ENCODE measurements at regions not wholly inside any gene's neighbourhood (a gene's known extent, or its start where the extent isn't known, plus 50 kb on each side); places are given as distances from the start of the nearest gene placed in this dataset.

DNA sequence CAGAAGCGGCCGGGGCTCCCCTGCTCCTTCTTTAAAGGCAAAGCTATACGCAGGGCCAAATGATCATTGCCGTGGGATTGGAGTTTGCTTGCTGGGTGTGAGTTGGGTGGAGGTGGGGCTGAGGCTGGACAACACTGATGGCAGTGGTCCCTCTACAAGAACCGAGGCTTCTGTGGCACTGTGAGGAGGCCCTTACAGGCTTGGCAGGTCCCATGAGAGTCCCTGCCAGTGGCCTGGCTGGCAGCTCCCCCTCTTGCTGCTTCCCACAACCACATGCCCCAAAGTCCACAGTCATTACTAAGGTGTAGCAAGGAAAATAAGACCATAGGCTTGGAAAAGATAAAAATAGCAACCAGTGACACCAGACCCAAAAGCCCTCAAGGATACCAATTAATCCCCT lies 98.4 kb downstream of the ANKRD10 start:
- Histone ChIP-seq H2AK9ac (replicated peaks; ENCODE audit: low read depth, low read length, poor library complexity) (no peak overlapping the region), H2BK20ac (ENCODE audit: low read depth, low read length) (no peak overlapping the region), H3K36me3 (ENCODE audit: control insufficient read depth, insufficient read depth, low read length) (no peaks in the 10 kb centered on the region), H2BK15ac (ENCODE audit: low read depth, low read length) (no peak overlapping the region), H3K56ac (ENCODE audit: extremely low read depth, insufficient read depth, low read length) (no peak overlapping the region), H2BK120ac (ENCODE audit: low read depth, low read length) (no peak overlapping the region), H3K9ac (ENCODE audit: low read depth, low read length) (no peak overlapping the region), H4K5ac (ENCODE audit: low read depth, low read length) (no peak overlapping the region), H3K14ac (replicated peaks; ENCODE audit: low read depth, low read length) (no peak overlapping the region), H3K18ac (ENCODE audit: low read depth, low read length) (no peak overlapping the region), H3K27ac (ENCODE audit: insufficient read depth, low read length) (no peak overlapping the region), H3K27me3 (ENCODE audit: control insufficient read depth, insufficient read depth, low read length) (peaks cover 11% of the 10 kb centered on the region), H3K4me1 (ENCODE audit: control insufficient read depth, insufficient read depth, low read length) (peaks cover 2% of the 10 kb centered on the region; the same call in 1 of the 2 replicates), H4K8ac (ENCODE audit: low read depth in 2 of 2, low read length in 2 of 2) (no peak overlapping the region), H3K4me2 (ENCODE audit: low read depth, low read length) (no peak overlapping the region), H3K4ac (ENCODE audit: low read depth, low read length) (no peak overlapping the region), H3K79me1 (ENCODE audit: low read depth in 1 of 2, low read length in 2 of 2) (no peaks in the 10 kb centered on the region), H3K9me1 (ENCODE audit: insufficient read depth, low read length) (no peaks in the 10 kb centered on the region; the same call in 1 of the 2 replicates), H4K91ac (ENCODE audit: insufficient read depth, low read depth, low read length) (no peak overlapping the region), H3K9me3 (ENCODE audit: control insufficient read depth, insufficient read depth, low read length) (no peaks in the 10 kb centered on the region), H3K4me3 (ENCODE audit: insufficient read depth, low read depth, low read length) (no peak overlapping the region), H2AFZ (replicated peaks; ENCODE audit: low read length, poor library complexity) (peak overlapping the region; percentile 48), H4K20me1 (ENCODE audit: insufficient read depth, low read length) (no peaks in the 10 kb centered on the region), H3K23ac (ENCODE audit: low read depth, low read length) (no peak overlapping the region), H2BK5ac (ENCODE audit: low read depth, low read length, poor library complexity, severe bottlenecking) (no peak overlapping the region), H2AK5ac (ENCODE audit: low read depth, low read length) (no peak overlapping the region)
- WGBS, 2 experiments (ENCODE audit: extremely low coverage in 2 of 2, insufficient read length in 1 of 2) = no CpG with 5 or more reads among the region's 5 CpGs
- TF ChIP-seq RFX5 (IDR thresholded peaks at IDR 0.05; ENCODE audit: low read depth, low read length) (no peak), CEBPB (IDR thresholded peaks at IDR 0.05; ENCODE audit: low read depth, low read length) (no peak), BHLHE40 (IDR thresholded peaks at IDR 0.05; ENCODE audit: low read depth, low read length) (no peak), RAD21 (IDR thresholded peaks at IDR 0.05; ENCODE audit: low read length) (no peak), RCOR1 (IDR thresholded peaks at IDR 0.05; ENCODE audit: insufficient replicate concordance, low read length) (no peak), NFE2L2 (IDR thresholded peaks at IDR 0.05; ENCODE audit: low read depth, low read length) (no peak), CHD1 (IDR thresholded peaks at IDR 0.05; ENCODE audit: low read depth, low read length) (no peak), MXI1 (IDR thresholded peaks at IDR 0.05; ENCODE audit: borderline replicate concordance, low read depth, low read length) (no peak), MAFK (IDR thresholded peaks at IDR 0.05; ENCODE audit: low read depth, low read length) (no peak)
- TF ChIP-seq, protein P1, sequence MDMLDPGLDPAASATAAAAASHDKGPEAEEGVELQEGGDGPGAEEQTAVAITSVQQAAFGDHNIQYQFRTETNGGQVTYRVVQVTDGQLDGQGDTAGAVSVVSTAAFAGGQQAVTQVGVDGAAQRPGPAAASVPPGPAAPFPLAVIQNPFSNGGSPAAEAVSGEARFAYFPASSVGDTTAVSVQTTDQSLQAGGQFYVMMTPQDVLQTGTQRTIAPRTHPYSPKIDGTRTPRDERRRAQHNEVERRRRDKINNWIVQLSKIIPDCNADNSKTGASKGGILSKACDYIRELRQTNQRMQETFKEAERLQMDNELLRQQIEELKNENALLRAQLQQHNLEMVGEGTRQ (IDR thresholded peaks at IDR 0.05; ENCODE audit: low read depth, low read length) = no peak
- TF ChIP-seq, protein P2, sequence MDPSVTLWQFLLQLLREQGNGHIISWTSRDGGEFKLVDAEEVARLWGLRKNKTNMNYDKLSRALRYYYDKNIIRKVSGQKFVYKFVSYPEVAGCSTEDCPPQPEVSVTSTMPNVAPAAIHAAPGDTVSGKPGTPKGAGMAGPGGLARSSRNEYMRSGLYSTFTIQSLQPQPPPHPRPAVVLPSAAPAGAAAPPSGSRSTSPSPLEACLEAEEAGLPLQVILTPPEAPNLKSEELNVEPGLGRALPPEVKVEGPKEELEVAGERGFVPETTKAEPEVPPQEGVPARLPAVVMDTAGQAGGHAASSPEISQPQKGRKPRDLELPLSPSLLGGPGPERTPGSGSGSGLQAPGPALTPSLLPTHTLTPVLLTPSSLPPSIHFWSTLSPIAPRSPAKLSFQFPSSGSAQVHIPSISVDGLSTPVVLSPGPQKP (IDR thresholded peaks at IDR 0.05; ENCODE audit: borderline replicate concordance, low read depth, low read length) = no peak
- TF ChIP-seq, protein P3, sequence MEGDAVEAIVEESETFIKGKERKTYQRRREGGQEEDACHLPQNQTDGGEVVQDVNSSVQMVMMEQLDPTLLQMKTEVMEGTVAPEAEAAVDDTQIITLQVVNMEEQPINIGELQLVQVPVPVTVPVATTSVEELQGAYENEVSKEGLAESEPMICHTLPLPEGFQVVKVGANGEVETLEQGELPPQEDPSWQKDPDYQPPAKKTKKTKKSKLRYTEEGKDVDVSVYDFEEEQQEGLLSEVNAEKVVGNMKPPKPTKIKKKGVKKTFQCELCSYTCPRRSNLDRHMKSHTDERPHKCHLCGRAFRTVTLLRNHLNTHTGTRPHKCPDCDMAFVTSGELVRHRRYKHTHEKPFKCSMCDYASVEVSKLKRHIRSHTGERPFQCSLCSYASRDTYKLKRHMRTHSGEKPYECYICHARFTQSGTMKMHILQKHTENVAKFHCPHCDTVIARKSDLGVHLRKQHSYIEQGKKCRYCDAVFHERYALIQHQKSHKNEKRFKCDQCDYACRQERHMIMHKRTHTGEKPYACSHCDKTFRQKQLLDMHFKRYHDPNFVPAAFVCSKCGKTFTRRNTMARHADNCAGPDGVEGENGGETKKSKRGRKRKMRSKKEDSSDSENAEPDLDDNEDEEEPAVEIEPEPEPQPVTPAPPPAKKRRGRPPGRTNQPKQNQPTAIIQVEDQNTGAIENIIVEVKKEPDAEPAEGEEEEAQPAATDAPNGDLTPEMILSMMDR (conservative IDR thresholded peaks at IDR 0.05; ENCODE audit: low read depth, low read length) = no peak
- BruUV-seq (replicated peaks) = no TSS peak
- ATAC-seq (ENCODE audit: low read depth) = no peak
- in situ Hi-C loops (cut with MboI; ENCODE audit: low sequenced_read_pairs) = loop anchor here (25.0 kb wide), 1 partner anchor 229 kb away; no protein-coding TSS in a partner anchor
- dilution Hi-C loops (cut with HindIII; ENCODE audit: low sequenced_read_pairs, unreplicated experiment) = no loop called here
- ChIA-PET CTCF (no interaction called here), POLR2A (ENCODE audit: unreplicated experiment) (no interaction called here)
- intact Hi-C loops (cut with micrococcal nuclease) = loop anchor here (1.0 to 5.0 kb wide), 2 partner anchors 171 to 236 kb away; no protein-coding TSS in a partner anchor
- no peak for DNase-seq
